CD14-positive monocyte (primary cell): ENCODE measurements at regions not wholly inside any gene's neighbourhood (a gene's known extent, or its start where the extent isn't known, plus 50 kb on each side); places are given as distances from the start of the nearest gene placed in this dataset.

Experiments used
- DNase-seq, 3 donors: peaks; one replicate each; pipeline ENCODE4 v3.0.0-alpha.2; 2011 to 2022
- H2AFZ ChIP-seq: 2 replicates; pipeline ENCODE4 v1.6.0; 2012; ENCODE audit warnings: mild to moderate bottlenecking, low read depth, low read length, inconsistent platforms; ENCODE audit not compliant: insufficient read depth, poor library complexity, severe bottlenecking
- H3K27ac ChIP-seq, 2 donors: 1 replicate in 1 of 2; 2 replicates in 1 of 2; pipeline ENCODE4 v1.5.1; 2012 to 2013; ENCODE audit warnings: low read length in 2 of 2, control low read depth in 1 of 2, inconsistent platforms in 1 of 2, low read depth in 1 of 2, mild to moderate bottlenecking in 1 of 2
- H3K27me3 ChIP-seq, 2 donors: one replicate each; pipeline versions ENCODE4 v1.6.0 to v1.6.1; 2011 to 2013; ENCODE audit warnings: low read length in 2 of 2; ENCODE audit not compliant: control insufficient read depth in 2 of 2, insufficient read depth in 2 of 2
- H3K36me3 ChIP-seq, 2 donors: replicated peaks in 1 of 2; 1 replicate in 1 of 2; 2 replicates in 1 of 2; pipeline versions ENCODE4 v1.5.1 to v1.6.1; 2012 to 2013; ENCODE audit warnings: low read length in 2 of 2, control low read depth in 1 of 2, inconsistent platforms in 1 of 2, mild to moderate bottlenecking in 1 of 2; ENCODE audit not compliant: insufficient read depth in 2 of 2, control insufficient read depth in 1 of 2
- H3K4me1 ChIP-seq, 2 donors: 1 replicate in 1 of 2; 2 replicates in 1 of 2; pipeline versions ENCODE4 v1.5.1 to v1.6.1; 2012 to 2013; ENCODE audit warnings: low read length in 2 of 2, control low read depth in 1 of 2, inconsistent platforms in 1 of 2, mild to moderate bottlenecking in 1 of 2, moderate library complexity in 1 of 2; ENCODE audit not compliant: insufficient read depth in 2 of 2, control insufficient read depth in 1 of 2
- H3K4me2 ChIP-seq: replicated peaks from 2 replicates; pipeline ENCODE3; 2012; ENCODE audit warnings: low read length, moderate library complexity, mild to moderate bottlenecking; ENCODE audit not compliant: poor library complexity, severe bottlenecking; ENCODE audit errors: extremely low read depth
- H3K4me3 ChIP-seq, 3 experiments: fragments of 200-600 bp in 1 of 3; sonication (generic) in 1 of 3; replicated peaks in 1 of 3; 1 replicate in 2 of 3; 2 replicates in 1 of 3; pipeline ENCODE4 v1.5.1; 2011 to 2013; ENCODE audit warnings: low read length in 3 of 3, mild to moderate bottlenecking in 3 of 3, control low read depth in 2 of 3, low read depth in 2 of 3, inconsistent platforms in 1 of 3, moderate library complexity in 1 of 3
- H3K79me2 ChIP-seq: 2 replicates; pipeline ENCODE4 v1.6.0; 2012; ENCODE audit warnings: mild to moderate bottlenecking, control low read depth, inconsistent platforms, low read length, moderate library complexity; ENCODE audit not compliant: insufficient read depth
- H3K9ac ChIP-seq: 2 replicates; pipeline ENCODE4 v1.6.0; 2017; ENCODE audit warnings: low read length, mild to moderate bottlenecking; ENCODE audit not compliant: insufficient read depth, poor library complexity, severe bottlenecking
- H3K9me3 ChIP-seq, 2 donors: replicated peaks in 1 of 2; 1 replicate in 1 of 2; 2 replicates in 1 of 2; pipeline versions ENCODE4 v1.5.1 to v1.6.1; 2012 to 2013; ENCODE audit warnings: low read length in 2 of 2, control low read depth in 1 of 2; ENCODE audit not compliant: control insufficient read depth in 1 of 2, insufficient read depth in 1 of 2
- H4K20me1 ChIP-seq: 2 replicates; pipeline ENCODE4 v1.6.0; 2012; ENCODE audit warnings: mild to moderate bottlenecking, low read length, control low read depth, moderate library complexity; ENCODE audit not compliant: insufficient read depth
- H3K27ac Mint-ChIP-seq, 7 donors: one replicate each; pipeline ENCODE4 v1.8.0; 2020; ENCODE audit warnings: mild to moderate bottlenecking in 7 of 7, mixed read lengths in 7 of 7, moderate library complexity in 6 of 7, inconsistent platforms in 2 of 7
- H3K27me3 Mint-ChIP-seq, 3 donors: one replicate each; pipeline ENCODE4 v1.8.0; 2021 to 2022; ENCODE audit warnings: low read depth in 3 of 3, mild to moderate bottlenecking in 3 of 3, mixed read lengths in 3 of 3, moderate library complexity in 3 of 3, inconsistent platforms in 1 of 3
- H3K36me3 Mint-ChIP-seq, 2 donors: one replicate each; pipeline ENCODE4 v1.8.0; 2020; ENCODE audit warnings: mixed read lengths in 2 of 2, inconsistent platforms in 1 of 2, mild to moderate bottlenecking in 1 of 2
- H3K4me1 Mint-ChIP-seq: one replicate; pipeline ENCODE4 v1.8.0; 2020; ENCODE audit warnings: mild to moderate bottlenecking, mixed read lengths
- H3K4me3 Mint-ChIP-seq, 2 donors: one replicate each; pipeline ENCODE4 v1.8.0; 2020; ENCODE audit warnings: mild to moderate bottlenecking in 2 of 2, mixed read lengths in 2 of 2, moderate library complexity in 1 of 2
- H3K9me3 Mint-ChIP-seq, 7 donors: one replicate each; pipeline ENCODE4 v1.8.0; 2020 to 2022; ENCODE audit warnings: mixed read lengths in 7 of 7, mild to moderate bottlenecking in 6 of 7, moderate library complexity in 6 of 7, inconsistent platforms in 2 of 7
- WGBS: methylation state at CpG from one replicate; pipeline ENCODE4 v1.1.5; 2013; ENCODE audit warnings: missing lambda C conversion rate; ENCODE audit not compliant: insufficient coverage; 5-methylcytosine and 5-hydroxymethylcytosine counted together
- intact Hi-C, 2 donors: fragments of 100-400 bp; cut with micrococcal nuclease; formaldehyde crosslinking; loops; one replicate each; pipeline versions ENCODE4 v1.15.0 to v1.15.1; 2023
- TF ChIP-seq, protein P1 (sequence below): fragments of 200-600 bp; IDR thresholded peaks from one replicate; pipeline ENCODE4 v1.8.0; 2022; ENCODE audit warnings: antibody characterized with exemption, mild to moderate bottlenecking

- intact Hi-C loops, result no loop called here
- Histone ChIP-seq H2AFZ (peak overlapping the region; percentile 35), H3K4me1 (peaks cover 5% of the 10 kb centered on the region in 2 donors), H3K9ac (no peak overlapping the region), H3K27ac (no peak overlapping the region), H3K79me2 (no peaks in the 10 kb centered on the region), H3K27me3 (no peaks in the 10 kb centered on the region), H3K36me3 (no peaks in the 10 kb centered on the region), H4K20me1 (no peaks in the 10 kb centered on the region), H3K9me3 (no peaks in the 10 kb centered on the region), H3K4me3 (no peak overlapping the region), H3K4me2 (no peak overlapping the region)
- 70% methylated on average over 35 of the region's 40 CpGs for WGBS
- Mint-ChIP-seq H3K4me3 (peak overlapping the region in 1 of 2 donors; percentile 49), H3K27me3 (peaks cover 11 to 29% (median 13%) of the 10 kb centered on the region in 3 donors), H3K4me1 (peaks cover 19% of the 10 kb centered on the region), H3K27ac (peak overlapping the region in 6 of 7 donors; percentile 16 to 82 (median 56)), H3K9me3 (peaks cover 0 to 3% (median 0%) of the 10 kb centered on the region in 7 donors), H3K36me3 (no peaks in the 10 kb centered on the region)
- peak in 2 of 3 donors; percentile 2 to 3 for DNase-seq
- TF ChIP-seq, protein P1, sequence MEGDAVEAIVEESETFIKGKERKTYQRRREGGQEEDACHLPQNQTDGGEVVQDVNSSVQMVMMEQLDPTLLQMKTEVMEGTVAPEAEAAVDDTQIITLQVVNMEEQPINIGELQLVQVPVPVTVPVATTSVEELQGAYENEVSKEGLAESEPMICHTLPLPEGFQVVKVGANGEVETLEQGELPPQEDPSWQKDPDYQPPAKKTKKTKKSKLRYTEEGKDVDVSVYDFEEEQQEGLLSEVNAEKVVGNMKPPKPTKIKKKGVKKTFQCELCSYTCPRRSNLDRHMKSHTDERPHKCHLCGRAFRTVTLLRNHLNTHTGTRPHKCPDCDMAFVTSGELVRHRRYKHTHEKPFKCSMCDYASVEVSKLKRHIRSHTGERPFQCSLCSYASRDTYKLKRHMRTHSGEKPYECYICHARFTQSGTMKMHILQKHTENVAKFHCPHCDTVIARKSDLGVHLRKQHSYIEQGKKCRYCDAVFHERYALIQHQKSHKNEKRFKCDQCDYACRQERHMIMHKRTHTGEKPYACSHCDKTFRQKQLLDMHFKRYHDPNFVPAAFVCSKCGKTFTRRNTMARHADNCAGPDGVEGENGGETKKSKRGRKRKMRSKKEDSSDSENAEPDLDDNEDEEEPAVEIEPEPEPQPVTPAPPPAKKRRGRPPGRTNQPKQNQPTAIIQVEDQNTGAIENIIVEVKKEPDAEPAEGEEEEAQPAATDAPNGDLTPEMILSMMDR, result no peak
Observed at GRCh38 chr2:242011991-242012764, 142.6 kb downstream of the RTP5 start.

DNA sequence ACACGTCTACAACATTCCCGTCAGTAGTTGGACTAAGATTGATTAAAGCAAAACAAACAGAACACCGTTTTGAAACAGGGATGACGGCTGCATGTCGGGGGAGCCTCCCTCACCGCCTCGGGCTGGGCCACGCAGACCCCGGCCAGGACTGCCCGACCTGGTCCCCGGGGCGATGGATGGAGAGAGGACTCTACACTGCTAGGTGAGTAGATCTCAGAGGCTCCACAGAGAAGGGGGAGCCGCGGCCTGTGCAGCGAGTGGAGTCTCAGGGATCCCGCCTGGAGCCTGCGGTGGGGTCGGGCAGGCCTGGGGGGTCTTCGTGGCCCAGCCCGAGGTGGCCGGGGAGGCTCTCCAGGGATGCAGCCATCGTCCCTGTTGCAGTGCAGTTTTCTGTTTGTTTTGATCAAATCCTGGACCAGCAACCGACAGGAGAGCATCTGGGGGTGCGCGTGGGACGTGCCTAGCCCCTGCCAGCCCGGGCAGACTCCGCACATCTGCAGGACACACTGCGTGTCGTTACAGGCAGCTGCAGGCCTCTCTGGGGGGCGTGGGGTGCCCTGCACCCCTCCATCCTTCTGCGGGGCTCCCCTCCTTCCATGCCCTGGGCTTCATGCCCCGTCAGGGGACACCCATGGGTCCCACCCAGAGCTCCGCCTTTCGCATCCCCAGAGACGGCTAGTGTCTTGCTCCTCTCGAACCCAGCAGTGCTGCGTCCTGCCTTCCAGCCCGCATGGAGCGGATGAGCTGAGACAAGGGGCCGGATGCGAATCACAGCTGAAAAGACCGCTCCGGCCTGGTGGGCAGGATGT lies 143.6 kb downstream of the RTP5 start:
- Mint-ChIP-seq H3K27ac (peak overlapping the region in 1 of 7 donors; percentile 12), H3K9me3 (peaks cover 0 to 3% (median 0%) of the 10 kb centered on the region in 7 donors), H3K36me3 (no peaks in the 10 kb centered on the region), H3K4me3 (no peak overlapping the region), H3K27me3 (peaks cover 13 to 35% (median 13%) of the 10 kb centered on the region in 3 donors), H3K4me1 (peaks cover 19% of the 10 kb centered on the region)
- no peaks in the 10 kb centered on the region for H3K36me3 ChIP-seq
- H3K4me3 ChIP-seq, result no peak overlapping the region
- WGBS, result 88% methylated on average over 41 of the region's 44 CpGs
- H2AFZ ChIP-seq, result no peak overlapping the region
- H4K20me1 ChIP-seq, result no peaks in the 10 kb centered on the region
- H3K9me3 ChIP-seq, result no peaks in the 10 kb centered on the region
- H3K27ac ChIP-seq, result no peak overlapping the region
- intact Hi-C loops, result no loop called here
- DNase-seq, result no peak
- no peaks in the 10 kb centered on the region for H3K79me2 ChIP-seq
- TF ChIP-seq, protein P1, result no peak
- H3K4me1 ChIP-seq, result peaks cover 5% of the 10 kb centered on the region in 2 donors
- H3K27me3 ChIP-seq, result no peaks in the 10 kb centered on the region
- no peak overlapping the region for H3K4me2 ChIP-seq
- no peak overlapping the region for H3K9ac ChIP-seq
